ENCODE measurements at regions not wholly inside any gene's neighbourhood (a gene's known extent, or its start where the extent isn't known, plus 50 kb on each side); places are given as distances from the start of the nearest gene placed in this dataset.

- TF ChIP-seq HDAC2 (IDR thresholded peaks at IDR 0.05) (no peak), CXXC5 (CRISPR knock-in tag; IDR thresholded peaks at IDR 0.05) (no peak), EHMT2 (IDR thresholded peaks at IDR 0.05) (no peak), EZH2 (IDR thresholded peaks at IDR 0.05; ENCODE audit: borderline replicate concordance, low read depth, low read length) (no peak), ZBTB8A (IDR thresholded peaks at IDR 0.05; ENCODE audit: partially characterized antibody) (no peak)
- TF ChIP-seq, protein P1, sequence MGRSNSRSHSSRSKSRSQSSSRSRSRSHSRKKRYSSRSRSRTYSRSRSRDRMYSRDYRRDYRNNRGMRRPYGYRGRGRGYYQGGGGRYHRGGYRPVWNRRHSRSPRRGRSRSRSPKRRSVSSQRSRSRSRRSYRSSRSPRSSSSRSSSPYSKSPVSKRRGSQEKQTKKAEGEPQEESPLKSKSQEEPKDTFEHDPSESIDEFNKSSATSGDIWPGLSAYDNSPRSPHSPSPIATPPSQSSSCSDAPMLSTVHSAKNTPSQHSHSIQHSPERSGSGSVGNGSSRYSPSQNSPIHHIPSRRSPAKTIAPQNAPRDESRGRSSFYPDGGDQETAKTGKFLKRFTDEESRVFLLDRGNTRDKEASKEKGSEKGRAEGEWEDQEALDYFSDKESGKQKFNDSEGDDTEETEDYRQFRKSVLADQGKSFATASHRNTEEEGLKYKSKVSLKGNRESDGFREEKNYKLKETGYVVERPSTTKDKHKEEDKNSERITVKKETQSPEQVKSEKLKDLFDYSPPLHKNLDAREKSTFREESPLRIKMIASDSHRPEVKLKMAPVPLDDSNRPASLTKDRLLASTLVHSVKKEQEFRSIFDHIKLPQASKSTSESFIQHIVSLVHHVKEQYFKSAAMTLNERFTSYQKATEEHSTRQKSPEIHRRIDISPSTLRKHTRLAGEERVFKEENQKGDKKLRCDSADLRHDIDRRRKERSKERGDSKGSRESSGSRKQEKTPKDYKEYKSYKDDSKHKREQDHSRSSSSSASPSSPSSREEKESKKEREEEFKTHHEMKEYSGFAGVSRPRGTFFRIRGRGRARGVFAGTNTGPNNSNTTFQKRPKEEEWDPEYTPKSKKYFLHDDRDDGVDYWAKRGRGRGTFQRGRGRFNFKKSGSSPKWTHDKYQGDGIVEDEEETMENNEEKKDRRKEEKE (IDR thresholded peaks at IDR 0.05; ENCODE audit: borderline replicate concordance in 1 of 2, control insufficient read depth in 1 of 2, low read depth in 2 of 2, low read length in 1 of 2) = no peak
- TF ChIP-seq, protein P2, sequence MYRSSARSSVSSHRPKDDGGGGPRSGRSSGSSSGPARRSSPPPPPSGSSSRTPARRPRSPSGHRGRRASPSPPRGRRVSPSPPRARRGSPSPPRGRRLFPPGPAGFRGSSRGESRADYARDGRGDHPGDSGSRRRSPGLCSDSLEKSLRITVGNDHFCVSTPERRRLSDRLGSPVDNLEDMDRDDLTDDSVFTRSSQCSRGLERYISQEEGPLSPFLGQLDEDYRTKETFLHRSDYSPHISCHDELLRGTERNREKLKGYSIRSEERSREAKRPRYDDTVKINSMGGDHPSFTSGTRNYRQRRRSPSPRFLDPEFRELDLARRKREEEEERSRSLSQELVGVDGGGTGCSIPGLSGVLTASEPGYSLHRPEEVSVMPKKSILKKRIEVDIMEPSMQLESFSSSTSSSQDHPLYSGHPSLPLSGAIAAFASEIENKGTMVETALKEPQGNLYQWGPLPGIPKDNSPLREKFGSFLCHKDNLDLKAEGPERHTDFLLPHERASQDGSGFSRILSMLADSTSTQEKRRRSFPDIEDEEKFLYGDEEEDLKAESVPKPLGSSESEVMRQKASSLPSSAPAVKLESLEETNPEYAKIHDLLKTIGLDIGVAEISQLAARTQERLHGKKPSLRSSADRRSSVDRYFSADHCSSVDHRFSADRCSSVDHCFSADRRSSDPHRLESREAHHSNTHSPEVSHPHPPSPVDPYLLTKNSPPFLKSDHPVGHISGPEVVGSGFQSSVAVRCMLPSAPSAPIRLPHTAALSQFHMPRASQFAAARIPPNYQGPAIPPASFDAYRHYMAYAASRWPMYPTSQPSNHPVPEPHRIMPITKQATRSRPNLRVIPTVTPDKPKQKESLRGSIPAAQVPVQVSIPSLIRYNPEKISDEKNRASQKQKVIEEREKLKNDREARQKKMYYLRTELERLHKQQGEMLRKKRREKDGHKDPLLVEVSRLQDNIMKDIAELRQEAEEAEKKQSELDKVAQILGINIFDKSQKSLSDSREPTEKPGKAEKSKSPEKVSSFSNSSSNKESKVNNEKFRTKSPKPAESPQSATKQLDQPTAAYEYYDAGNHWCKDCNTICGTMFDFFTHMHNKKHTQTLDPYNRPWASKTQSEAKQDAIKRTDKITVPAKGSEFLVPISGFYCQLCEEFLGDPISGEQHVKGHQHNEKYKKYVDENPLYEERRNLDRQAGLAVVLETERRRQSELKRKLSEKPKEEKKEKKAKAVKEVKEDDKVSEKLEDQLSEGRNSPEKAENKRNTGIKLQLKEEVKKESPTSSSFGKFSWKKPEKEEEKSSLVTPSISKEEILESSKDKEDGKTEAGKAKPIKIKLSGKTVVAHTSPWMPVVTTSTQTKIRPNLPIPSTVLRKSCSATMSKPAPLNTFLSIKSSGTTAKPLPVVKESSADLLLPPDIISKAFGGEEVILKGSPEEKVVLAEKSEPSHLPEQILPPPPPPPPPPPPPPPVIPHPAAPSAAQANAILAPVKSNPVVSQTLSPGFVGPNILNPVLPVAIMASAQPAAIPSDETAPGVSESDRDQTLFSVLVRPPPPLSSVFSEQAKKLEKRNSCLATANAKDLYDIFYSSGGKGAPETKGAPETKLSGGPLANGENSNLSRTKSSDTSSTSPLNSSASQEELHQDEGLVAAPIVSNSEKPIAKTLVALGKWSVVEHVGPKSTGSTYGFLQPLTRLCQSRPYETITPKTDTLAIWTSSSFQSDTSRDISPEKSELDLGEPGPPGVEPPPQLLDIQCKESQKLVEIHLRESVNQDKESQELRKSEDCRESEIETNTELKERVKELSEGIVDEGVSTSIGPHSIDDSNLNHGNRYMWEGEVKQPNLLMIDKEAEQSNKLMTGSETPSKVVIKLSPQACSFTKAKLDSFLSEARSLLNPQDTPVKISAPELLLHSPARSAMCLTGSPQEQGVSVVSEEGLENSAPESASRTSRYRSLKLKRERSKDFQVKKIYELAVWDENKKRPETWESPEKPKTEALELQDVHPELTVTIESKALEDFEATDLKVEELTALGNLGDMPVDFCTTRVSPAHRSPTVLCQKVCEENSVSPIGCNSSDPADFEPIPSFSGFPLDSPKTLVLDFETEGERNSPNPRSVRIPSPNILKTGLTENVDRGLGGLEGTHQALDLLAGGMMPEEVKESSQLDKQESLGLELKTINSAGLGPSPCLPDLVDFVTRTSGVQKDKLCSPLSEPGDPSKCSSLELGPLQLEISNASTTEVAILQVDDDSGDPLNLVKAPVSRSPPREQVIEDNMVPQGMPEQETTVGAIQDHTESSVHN (IDR thresholded peaks at IDR 0.05; ENCODE audit: borderline replicate concordance in 1 of 2, low read depth in 1 of 2) = no peak
Observed at GRCh38 chr17:77504652-77505155, 363.9 kb downstream of the SEC14L1 start.
